ENCODE measurements at regions not wholly inside any gene's neighbourhood (a gene's known extent, or its start where the extent isn't known, plus 50 kb on each side); places are given as distances from the start of the nearest gene placed in this dataset.

DNA sequence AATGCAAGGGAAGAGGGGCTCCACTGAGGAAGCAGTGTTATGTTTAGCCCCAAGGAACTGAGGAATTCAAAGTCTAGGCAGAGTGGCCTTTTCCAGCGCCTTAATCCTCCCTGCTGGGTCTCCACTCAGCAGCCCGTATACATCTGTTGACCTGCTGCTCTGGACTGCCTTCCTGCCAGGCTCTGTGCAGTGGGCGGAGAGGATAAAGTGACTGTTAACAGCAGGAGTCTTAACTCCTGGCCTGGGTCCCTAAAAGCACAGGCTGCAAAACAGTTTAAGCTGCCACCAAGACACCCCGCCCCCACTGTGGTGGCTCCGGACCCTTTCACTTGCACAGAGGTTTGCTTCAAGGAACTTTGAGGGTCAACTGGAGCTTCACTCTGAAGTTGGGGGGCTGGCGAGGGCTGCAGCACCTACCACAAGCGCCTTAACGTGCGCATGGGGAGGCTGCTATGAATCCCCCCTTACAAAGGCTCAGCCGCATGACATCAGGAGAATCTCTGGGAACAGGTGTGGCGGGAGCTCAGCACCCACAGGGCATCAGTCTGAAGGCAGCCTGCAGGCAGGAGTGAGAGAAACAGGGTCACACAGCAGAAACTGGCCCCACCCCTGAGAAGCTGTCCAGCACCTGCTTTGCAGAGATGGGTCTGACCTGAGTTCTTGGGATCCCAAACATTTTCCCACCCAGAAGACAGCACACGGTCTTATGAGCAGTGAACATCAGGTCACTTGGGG, 358.2 kb upstream of the GATB start:
- DNase-seq (ENCODE audit: low spot score) = no peak
- TF ChIP-seq, protein P1, sequence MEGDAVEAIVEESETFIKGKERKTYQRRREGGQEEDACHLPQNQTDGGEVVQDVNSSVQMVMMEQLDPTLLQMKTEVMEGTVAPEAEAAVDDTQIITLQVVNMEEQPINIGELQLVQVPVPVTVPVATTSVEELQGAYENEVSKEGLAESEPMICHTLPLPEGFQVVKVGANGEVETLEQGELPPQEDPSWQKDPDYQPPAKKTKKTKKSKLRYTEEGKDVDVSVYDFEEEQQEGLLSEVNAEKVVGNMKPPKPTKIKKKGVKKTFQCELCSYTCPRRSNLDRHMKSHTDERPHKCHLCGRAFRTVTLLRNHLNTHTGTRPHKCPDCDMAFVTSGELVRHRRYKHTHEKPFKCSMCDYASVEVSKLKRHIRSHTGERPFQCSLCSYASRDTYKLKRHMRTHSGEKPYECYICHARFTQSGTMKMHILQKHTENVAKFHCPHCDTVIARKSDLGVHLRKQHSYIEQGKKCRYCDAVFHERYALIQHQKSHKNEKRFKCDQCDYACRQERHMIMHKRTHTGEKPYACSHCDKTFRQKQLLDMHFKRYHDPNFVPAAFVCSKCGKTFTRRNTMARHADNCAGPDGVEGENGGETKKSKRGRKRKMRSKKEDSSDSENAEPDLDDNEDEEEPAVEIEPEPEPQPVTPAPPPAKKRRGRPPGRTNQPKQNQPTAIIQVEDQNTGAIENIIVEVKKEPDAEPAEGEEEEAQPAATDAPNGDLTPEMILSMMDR (conservative IDR thresholded peaks at IDR 0.05; ENCODE audit: low read depth) = no peak
- CTCF ChIA-PET = no interaction called here
- H3K27ac ChIP-seq = no peak overlapping the region
- POLR2A ChIA-PET (ENCODE audit: low non-redundant PET) = no interaction called here

DNA sequence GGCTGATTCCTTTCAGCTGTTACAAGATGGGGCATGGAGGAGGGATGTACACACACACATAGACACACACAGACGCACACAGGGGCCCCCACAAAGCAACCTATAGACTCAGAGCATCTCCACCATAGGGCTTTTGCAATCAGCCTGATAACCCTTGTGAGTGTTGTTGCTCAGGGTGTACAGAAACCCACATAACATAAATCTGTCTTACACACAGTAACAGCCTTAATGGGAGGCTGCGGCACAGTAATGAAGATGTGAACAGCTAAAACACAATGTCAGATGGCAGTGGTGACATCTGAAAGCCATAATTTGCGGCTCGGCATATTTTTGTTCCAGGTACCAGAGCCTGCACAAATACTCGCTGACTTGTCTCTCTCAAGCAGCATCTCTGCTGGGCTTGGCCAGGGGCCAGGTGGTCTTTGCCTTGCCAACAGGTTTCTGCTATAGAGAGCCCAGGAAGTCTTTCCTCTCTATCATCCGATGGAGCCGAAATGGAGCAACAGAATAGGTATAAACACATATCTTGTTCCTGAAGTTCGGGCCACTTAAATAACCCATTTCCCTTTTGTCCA, 357.2 kb upstream of the GATB start:
- CTCF ChIA-PET = no interaction called here
- H3K27ac ChIP-seq = no peak overlapping the region
- no peak for DNase-seq (ENCODE audit: low spot score)
- TF ChIP-seq, protein P1 (conservative IDR thresholded peaks at IDR 0.05; ENCODE audit: low read depth) = no peak
- POLR2A ChIA-PET (ENCODE audit: low non-redundant PET) = no interaction called here

DNA sequence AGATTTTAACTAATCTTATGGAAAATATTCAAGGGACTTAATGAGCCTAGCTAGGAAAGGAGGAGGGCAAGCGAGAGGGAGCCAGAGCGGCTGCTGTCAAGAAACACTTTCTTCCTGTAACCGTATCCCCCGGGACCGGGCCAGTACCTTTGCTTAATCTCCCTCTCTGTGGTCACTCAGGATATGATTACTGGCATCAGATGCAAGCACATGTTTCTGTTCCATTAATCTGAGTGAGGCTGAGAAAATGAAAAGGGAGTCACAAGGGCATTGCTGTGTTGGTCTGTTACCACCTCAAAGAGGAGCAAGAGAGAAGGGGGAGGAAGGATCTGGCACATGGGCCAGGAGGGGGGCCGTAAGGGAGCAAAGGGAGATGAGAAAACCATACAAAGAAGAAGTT, 356.7 kb upstream of the GATB start:
- ChIA-PET CTCF (no interaction called here), POLR2A (ENCODE audit: low non-redundant PET) (no interaction called here)
- no peak for DNase-seq (ENCODE audit: low spot score)
- TF ChIP-seq, protein P1 (conservative IDR thresholded peaks at IDR 0.05; ENCODE audit: low read depth) = no peak
- H3K27ac ChIP-seq = no peak overlapping the region

DNA sequence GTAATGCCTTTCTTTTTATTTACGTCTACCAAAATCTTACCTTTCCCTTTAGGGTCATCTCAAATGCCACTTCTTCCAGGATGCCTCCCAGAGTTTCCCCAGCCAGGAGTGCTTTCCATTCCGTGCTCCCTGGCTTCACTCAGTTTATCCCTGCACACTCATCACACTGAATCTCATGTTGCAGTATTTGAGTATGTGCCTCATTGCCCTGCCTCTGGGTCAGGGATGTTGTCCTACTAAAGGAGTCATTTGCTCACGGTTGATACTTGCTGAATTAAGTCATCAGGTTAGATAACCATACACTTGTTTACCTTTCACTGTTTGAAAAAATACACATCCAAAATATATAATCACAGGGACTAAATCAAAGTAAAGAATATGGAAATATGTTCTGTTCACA, 356.2 kb upstream of the GATB start:
- no peak overlapping the region for H3K27ac ChIP-seq
- TF ChIP-seq, protein P1 (conservative IDR thresholded peaks at IDR 0.05; ENCODE audit: low read depth) = no peak
- POLR2A ChIA-PET (ENCODE audit: low non-redundant PET) = no interaction called here

DNA sequence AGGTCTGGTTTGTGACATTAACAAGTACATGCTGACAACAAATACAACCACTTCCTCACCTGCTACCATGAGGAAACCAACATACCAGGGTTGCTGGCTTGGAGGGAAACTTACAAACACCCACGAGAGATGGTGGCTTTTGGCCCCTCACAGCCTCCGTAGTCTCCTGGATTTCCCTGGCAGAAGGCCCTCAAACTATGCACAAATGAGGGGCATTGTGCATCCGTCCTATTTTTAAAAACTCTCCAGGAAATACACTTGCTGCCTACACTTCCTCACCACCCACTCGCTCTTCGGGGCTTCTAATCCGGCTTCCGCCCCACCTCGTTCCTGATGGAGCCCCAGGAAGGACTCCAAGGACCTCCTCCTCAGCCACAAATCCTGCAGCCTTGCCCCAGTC, 355.0 kb upstream of the GATB start:
- TF ChIP-seq, protein P1 (conservative IDR thresholded peaks at IDR 0.05; ENCODE audit: low read depth) = no peak
- no peak for DNase-seq (ENCODE audit: low spot score)
- no peak overlapping the region for H3K27ac ChIP-seq
- POLR2A ChIA-PET (ENCODE audit: low non-redundant PET) = no interaction called here
- CTCF ChIA-PET = no interaction called here

More for the DNA sequence above, 356.2 kb upstream of the GATB start:
- CTCF ChIA-PET = no interaction called here
- no peak for DNase-seq (ENCODE audit: low spot score)

DNA sequence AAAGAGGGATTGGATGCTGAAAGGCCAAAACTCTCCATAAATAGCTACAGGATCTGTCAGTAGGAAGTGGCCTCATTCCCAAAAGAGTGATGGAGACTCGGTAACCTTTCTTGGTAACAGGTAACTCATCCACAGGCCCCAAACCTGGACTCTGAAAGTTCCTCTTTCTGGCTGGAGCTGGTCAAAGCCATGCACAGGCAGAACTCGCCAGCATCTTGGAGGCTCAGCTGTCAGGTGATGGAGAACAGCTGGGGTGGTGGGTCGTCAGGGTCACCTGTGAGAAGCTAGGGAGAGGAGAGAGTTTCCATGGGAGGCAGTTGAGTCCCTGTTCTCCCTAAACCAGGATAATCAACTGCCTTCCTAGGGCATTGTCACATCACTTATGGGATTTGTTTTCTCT, 354.3 kb upstream of the GATB start:
- ChIA-PET POLR2A (ENCODE audit: low non-redundant PET) (no interaction called here), CTCF (no interaction called here)
- no peak overlapping the region for H3K27ac ChIP-seq
- TF ChIP-seq, protein P1 (conservative IDR thresholded peaks at IDR 0.05; ENCODE audit: low read depth) = no peak
- DNase-seq (ENCODE audit: low spot score) = no peak
